HCT116 (cell line): ENCODE measurements at regions not wholly inside any gene's neighbourhood (a gene's known extent, or its start where the extent isn't known, plus 50 kb on each side); places are given as distances from the start of the nearest gene placed in this dataset.
"Not testable (repeated sequence)": the region's sequence is repeated elsewhere in the genome, so short reads cannot be mapped to it uniquely, and the experiment has no call there.

Experiments
- ATAC-seq: fragments of 200-7000 bp; cut with Tn5 transposase; 2 replicates; pipeline ENCODE4 v1.9.1; 2020; ENCODE audit warnings: mild to moderate bottlenecking, moderate library complexity
- BruUV-seq: library from RNA; stranded (reverse); fragments of 400-500 nt; replicated peaks from 2 replicates; lab custom pipeline; 2021; lab: Mats Ljungman, UMichigan
- CTCF ChIA-PET: fragments of 300-600 bp; sonication (Branson Sonifier 250); formaldehyde crosslinking; loops from one replicate; lab custom pipeline; 2021; ENCODE audit warnings: antibody characterized with exemption; lab: Charles Lee
- POLR2A ChIA-PET: fragments of 300-600, 350-600 bp; sonication (Branson Sonifier 250); formaldehyde crosslinking; loops from one replicate; lab custom pipeline; 2021; ENCODE audit warnings: antibody characterized with exemption; lab: Charles Lee
- RAD21 ChIA-PET, 2 experiments: fragments of 300-600 bp; sonication (Branson Sonifier 250); formaldehyde crosslinking; loops; one replicate each; lab custom pipeline; 2023; ENCODE audit warnings: low total read pairs in 2 of 2; ENCODE audit not compliant: uncharacterized antibody in 2 of 2, unreplicated experiment in 2 of 2, low non-redundant PET in 1 of 2; lab: Charles Lee
- DNase-seq: peaks from one replicate; pipeline ENCODE4 v3.0.0-alpha.2; 2010; ENCODE audit warnings: low read depth, low spot score
- H2AFZ ChIP-seq: fragments of 200-600 bp; shearing (Covaris generic), sonication (generic); 2 replicates; pipeline ENCODE4 v1.6.1; 2017; ENCODE audit warnings: low read depth, mixed run types, mixed read lengths, antibody characterized with exemption, low read length; ENCODE audit not compliant: poor library complexity, severe bottlenecking
- H3K27ac ChIP-seq: 2 replicates; pipeline ENCODE4 v1.5.1; 2012; ENCODE audit warnings: low read depth, low read length
- H3K27me3 ChIP-seq: fragments of 200-600 bp; sonication (generic); 2 replicates; pipeline ENCODE4 v1.6.1; 2016; ENCODE audit warnings: mixed run types, low read length, mixed read lengths; ENCODE audit not compliant: insufficient read depth
- H3K36me3 ChIP-seq, 2 experiments: fragments of 200-500 bp in 1 of 2; fragments of 200-600 bp in 1 of 2; sonication (Bioruptor generic) in 1 of 2; sonication (generic) in 1 of 2; 2 replicates each; pipeline versions ENCODE4 v1.5.1 to v1.6.1; 2014 to 2016; ENCODE audit warnings: low read length in 2 of 2, inconsistent platforms in 1 of 2, mixed read lengths in 1 of 2, mixed run types in 1 of 2; ENCODE audit not compliant: insufficient read depth in 2 of 2, control insufficient read depth in 1 of 2
- H3K4me1 ChIP-seq, 2 experiments: fragments of 200-600 bp in 1 of 2; sonication (generic) in 1 of 2; 2 replicates each; pipeline versions ENCODE4 v1.5.1 to v1.6.1; 2012 to 2017; ENCODE audit warnings: low read length in 2 of 2, inconsistent platforms in 1 of 2, mild to moderate bottlenecking in 1 of 2, mixed read lengths in 1 of 2, mixed run types in 1 of 2, moderate library complexity in 1 of 2; ENCODE audit not compliant: insufficient read depth in 2 of 2, control insufficient read depth in 1 of 2
- H3K4me2 ChIP-seq: fragments of 200-600 bp; sonication (generic); 2 replicates; pipeline ENCODE4 v1.6.1; 2017; ENCODE audit warnings: mixed run types, low read length, mixed read lengths
- H3K4me3 ChIP-seq, 2 experiments: fragments of 200-600 bp in 1 of 2; sonication (generic) in 1 of 2; replicated peaks in 1 of 2; 2 replicates each; pipeline ENCODE4 v1.5.1; 2011 to 2016; ENCODE audit warnings: low read length in 2 of 2, control low read depth in 1 of 2, low read depth in 1 of 2, mild to moderate bottlenecking in 1 of 2, mixed read lengths in 1 of 2, mixed run types in 1 of 2
- H3K79me2 ChIP-seq: fragments of 200-600 bp; sonication (generic); 2 replicates; pipeline ENCODE4 v1.6.1; 2017; ENCODE audit warnings: mild to moderate bottlenecking, mixed run types, low read length, moderate library complexity, mixed read lengths; ENCODE audit not compliant: insufficient read depth
- H3K9ac ChIP-seq: fragments of 200-600 bp; sonication (generic); 2 replicates; pipeline ENCODE4 v1.6.1; 2016; ENCODE audit warnings: low read length, mixed read lengths
- H3K9me2 ChIP-seq: fragments of 200-600 bp; sonication (generic), shearing (Covaris generic); 2 replicates; pipeline ENCODE4 v1.6.1; 2017; ENCODE audit warnings: mixed run types, mild to moderate bottlenecking, moderate library complexity; ENCODE audit not compliant: insufficient read depth
- H3K9me3 ChIP-seq, 2 experiments: fragments of 200-500 bp in 1 of 2; fragments of 200-600 bp in 1 of 2; sonication (Bioruptor generic) in 1 of 2; sonication (generic) in 1 of 2; 2 replicates each; pipeline ENCODE4 v1.6.1; 2014 to 2017; ENCODE audit warnings: low read length in 2 of 2, mixed read lengths in 2 of 2, inconsistent platforms in 1 of 2, low read depth in 1 of 2, mild to moderate bottlenecking in 1 of 2, mixed run types in 1 of 2, moderate library complexity in 1 of 2; ENCODE audit not compliant: control insufficient read depth in 1 of 2, insufficient read depth in 1 of 2
- H4K20me1 ChIP-seq: fragments of 200-600 bp; sonication (generic), shearing (Covaris generic); 2 replicates; pipeline ENCODE4 v1.6.1; 2017; ENCODE audit warnings: mixed run types, mild to moderate bottlenecking, moderate library complexity; ENCODE audit not compliant: insufficient read depth
- CBX3 ChIP-seq: IDR thresholded peaks from 2 replicates; pipeline ENCODE4 v1.6.1; 2012; ENCODE audit warnings: low read depth
- EZH2 ChIP-seq: fragments of 200-600 bp; sonication (generic); IDR thresholded peaks from 2 replicates; pipeline ENCODE4 v1.6.1; 2017; ENCODE audit warnings: antibody characterized with exemption, mixed run types
- JUND ChIP-seq: IDR thresholded peaks from 2 replicates; pipeline ENCODE4 v1.6.1; 2012
- POLR2AphosphoS5 ChIP-seq: IDR thresholded peaks from 2 replicates; pipeline ENCODE4 v1.6.1; 2011; ENCODE audit warnings: mild to moderate bottlenecking, low read depth, low read length, moderate library complexity
- SIN3A ChIP-seq: IDR thresholded peaks from 2 replicates; pipeline ENCODE4 v1.6.1; 2012; ENCODE audit warnings: low read depth
- SP1 ChIP-seq: IDR thresholded peaks from 2 replicates; pipeline ENCODE4 v1.6.1; 2012; ENCODE audit warnings: low read depth
- SRF ChIP-seq: IDR thresholded peaks from 2 replicates; pipeline ENCODE4 v1.6.1; 2012; ENCODE audit warnings: low read depth
- TCF7L2 ChIP-seq: IDR thresholded peaks from 2 replicates; pipeline ENCODE4 v1.7.0; 2011; ENCODE audit warnings: borderline replicate concordance, inconsistent platforms; ENCODE audit not compliant: insufficient read depth, insufficient read length; ENCODE audit errors: extremely low read depth
- ZFX ChIP-seq: fragments of 450-650 bp; IDR thresholded peaks from 2 replicates; pipeline ENCODE4 v1.6.1; 2017
- intact Hi-C: fragments of 100-400 bp; cut with micrococcal nuclease; formaldehyde crosslinking; loops from 2 replicates; pipeline ENCODE4 v1.10.0; 2022
- TF ChIP-seq, protein P1 (sequence below): IDR thresholded peaks from 2 replicates; pipeline ENCODE4 v1.6.1; 2011; ENCODE audit warnings: mild to moderate bottlenecking, low read length, moderate library complexity; ENCODE audit not compliant: insufficient replicate concordance; ENCODE audit errors: extremely low read depth
- TF ChIP-seq, protein P2 (sequence below): IDR thresholded peaks from 2 replicates; pipeline ENCODE4 v1.6.1; 2012; ENCODE audit warnings: low read depth
- TF ChIP-seq, protein P3 (sequence below): IDR thresholded peaks from 2 replicates; pipeline ENCODE4 v1.6.1; 2012

DNA sequence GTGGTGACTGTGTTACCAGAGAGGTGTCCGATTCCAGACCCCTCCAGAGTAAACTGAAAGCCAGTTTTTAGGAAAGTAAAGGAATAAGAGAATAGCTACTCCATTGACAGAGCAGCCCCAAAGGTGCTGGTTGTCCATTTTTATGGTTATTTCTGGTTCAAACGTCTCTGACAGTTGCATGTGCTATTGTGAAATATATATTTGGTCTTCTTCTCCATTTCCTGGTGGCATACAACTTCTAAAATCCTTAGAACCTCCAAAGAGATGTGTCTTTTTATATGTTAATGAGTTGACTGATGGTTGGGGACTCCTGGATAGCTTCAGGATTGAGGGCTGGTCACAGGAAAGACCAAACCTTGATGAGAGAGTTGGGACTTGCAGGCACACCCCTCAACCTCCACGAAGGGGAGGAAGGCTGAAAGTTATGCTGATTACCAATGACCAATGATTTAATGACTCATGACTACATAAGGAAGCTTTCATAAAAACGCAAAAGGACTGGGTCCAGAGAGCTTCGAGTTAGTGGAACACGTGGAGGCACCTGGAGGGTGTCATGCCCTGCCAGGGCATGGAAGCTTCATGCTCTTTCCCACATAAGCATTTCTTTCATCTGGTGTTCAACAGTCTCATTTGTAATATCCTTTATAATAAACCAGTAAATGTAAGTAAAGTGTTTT lies 100.7 kb downstream of the SLC16A1 start:
- Histone ChIP-seq H3K4me3 (no peak overlapping the region), H2AFZ (no peak overlapping the region), H3K27me3 (no peaks in the 10 kb centered on the region), H3K4me2 (no peak overlapping the region), H3K9me3 (no peaks in the 10 kb centered on the region)
- BruUV-seq, result no TSS peak
- CTCF ChIA-PET, result no interaction called here
- intact Hi-C loops, result no loop called here
- no peak for DNase-seq
- TF ChIP-seq SP1, result no peak
- no peak for TF ChIP-seq ZFX
- no peak for TF ChIP-seq SRF
- no peak for TF ChIP-seq SIN3A
- TF ChIP-seq, protein P1, sequence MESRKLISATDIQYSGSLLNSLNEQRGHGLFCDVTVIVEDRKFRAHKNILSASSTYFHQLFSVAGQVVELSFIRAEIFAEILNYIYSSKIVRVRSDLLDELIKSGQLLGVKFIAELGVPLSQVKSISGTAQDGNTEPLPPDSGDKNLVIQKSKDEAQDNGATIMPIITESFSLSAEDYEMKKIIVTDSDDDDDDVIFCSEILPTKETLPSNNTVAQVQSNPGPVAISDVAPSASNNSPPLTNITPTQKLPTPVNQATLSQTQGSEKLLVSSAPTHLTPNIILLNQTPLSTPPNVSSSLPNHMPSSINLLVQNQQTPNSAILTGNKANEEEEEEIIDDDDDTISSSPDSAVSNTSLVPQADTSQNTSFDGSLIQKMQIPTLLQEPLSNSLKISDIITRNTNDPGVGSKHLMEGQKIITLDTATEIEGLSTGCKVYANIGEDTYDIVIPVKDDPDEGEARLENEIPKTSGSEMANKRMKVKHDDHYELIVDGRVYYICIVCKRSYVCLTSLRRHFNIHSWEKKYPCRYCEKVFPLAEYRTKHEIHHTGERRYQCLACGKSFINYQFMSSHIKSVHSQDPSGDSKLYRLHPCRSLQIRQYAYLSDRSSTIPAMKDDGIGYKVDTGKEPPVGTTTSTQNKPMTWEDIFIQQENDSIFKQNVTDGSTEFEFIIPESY, result no peak
- TF ChIP-seq JUND, result no peak
- no peak for TF ChIP-seq TCF7L2
- no peak for TF ChIP-seq CBX3
- no peak for TF ChIP-seq POLR2AphosphoS5
- TF ChIP-seq EZH2, result no peak
- TF ChIP-seq, protein P2, sequence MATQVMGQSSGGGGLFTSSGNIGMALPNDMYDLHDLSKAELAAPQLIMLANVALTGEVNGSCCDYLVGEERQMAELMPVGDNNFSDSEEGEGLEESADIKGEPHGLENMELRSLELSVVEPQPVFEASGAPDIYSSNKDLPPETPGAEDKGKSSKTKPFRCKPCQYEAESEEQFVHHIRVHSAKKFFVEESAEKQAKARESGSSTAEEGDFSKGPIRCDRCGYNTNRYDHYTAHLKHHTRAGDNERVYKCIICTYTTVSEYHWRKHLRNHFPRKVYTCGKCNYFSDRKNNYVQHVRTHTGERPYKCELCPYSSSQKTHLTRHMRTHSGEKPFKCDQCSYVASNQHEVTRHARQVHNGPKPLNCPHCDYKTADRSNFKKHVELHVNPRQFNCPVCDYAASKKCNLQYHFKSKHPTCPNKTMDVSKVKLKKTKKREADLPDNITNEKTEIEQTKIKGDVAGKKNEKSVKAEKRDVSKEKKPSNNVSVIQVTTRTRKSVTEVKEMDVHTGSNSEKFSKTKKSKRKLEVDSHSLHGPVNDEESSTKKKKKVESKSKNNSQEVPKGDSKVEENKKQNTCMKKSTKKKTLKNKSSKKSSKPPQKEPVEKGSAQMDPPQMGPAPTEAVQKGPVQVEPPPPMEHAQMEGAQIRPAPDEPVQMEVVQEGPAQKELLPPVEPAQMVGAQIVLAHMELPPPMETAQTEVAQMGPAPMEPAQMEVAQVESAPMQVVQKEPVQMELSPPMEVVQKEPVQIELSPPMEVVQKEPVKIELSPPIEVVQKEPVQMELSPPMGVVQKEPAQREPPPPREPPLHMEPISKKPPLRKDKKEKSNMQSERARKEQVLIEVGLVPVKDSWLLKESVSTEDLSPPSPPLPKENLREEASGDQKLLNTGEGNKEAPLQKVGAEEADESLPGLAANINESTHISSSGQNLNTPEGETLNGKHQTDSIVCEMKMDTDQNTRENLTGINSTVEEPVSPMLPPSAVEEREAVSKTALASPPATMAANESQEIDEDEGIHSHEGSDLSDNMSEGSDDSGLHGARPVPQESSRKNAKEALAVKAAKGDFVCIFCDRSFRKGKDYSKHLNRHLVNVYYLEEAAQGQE, result no peak
- TF ChIP-seq, protein P3, sequence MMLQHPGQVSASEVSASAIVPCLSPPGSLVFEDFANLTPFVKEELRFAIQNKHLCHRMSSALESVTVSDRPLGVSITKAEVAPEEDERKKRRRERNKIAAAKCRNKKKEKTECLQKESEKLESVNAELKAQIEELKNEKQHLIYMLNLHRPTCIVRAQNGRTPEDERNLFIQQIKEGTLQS, result no peak
- TF ChIP-seq, all 23 proteins: peak for 0
- POLR2A ChIA-PET, result no interaction called here
- Histone ChIP-seq H3K4me1 (peaks cover 0 to 6% of the 10 kb centered on the region in 2 experiments; a peak in 1 of 4 replicates), H4K20me1 (no peaks in the 10 kb centered on the region), H3K9me2 (no peaks in the 10 kb centered on the region; the same call in 1 of the 2 replicates), H3K27ac (no peak overlapping the region), H3K9ac (no peak overlapping the region), H3K79me2 (no peaks in the 10 kb centered on the region), H3K36me3 (no peaks in the 10 kb centered on the region)
- RAD21 ChIA-PET, result no interaction called here
- ATAC-seq, result no peak

DNA sequence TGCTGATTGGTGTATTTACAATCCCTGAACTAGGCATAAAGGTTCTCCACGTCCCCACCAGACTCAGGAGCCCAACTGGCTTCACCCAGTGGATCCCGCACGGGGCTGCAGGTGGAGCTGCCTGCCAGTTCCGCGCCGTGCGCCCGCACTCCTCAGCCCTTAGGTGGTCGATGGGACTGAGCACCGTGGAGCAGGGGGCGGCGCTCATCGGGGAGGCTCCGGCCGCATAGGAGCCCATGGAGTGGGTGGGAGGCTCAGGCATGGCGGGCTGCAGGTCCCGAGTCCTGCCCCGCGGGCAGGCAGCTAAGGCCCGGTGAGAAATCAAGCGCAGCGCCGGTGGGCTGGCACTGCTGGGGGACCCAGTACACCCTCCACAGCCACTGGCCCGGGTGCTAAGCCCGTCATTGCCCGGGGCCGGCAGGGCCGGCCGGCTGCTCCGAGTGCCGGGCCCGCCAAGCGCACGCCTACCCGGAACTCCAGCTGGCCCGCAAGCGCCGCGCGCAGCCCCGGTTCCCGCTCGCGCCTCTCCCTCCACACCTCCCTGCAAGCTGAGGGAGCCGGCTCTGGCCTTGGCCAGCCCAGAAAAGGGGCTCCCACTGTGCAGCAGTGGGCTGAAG lies 101.5 kb downstream of the SLC16A1 start:
- not testable (repeated sequence) for BruUV-seq

More for the DNA sequence above, 101.5 kb downstream of the SLC16A1 start:
- H3K9ac ChIP-seq, H4K20me1 ChIP-seq, RAD21 ChIA-PET, H3K4me1 ChIP-seq, H3K27me3 ChIP-seq, POLR2A ChIA-PET, H3K4me2 ChIP-seq, H2AFZ ChIP-seq, H3K27ac ChIP-seq, DNase-seq, CTCF ChIA-PET, H3K9me3 ChIP-seq, ATAC-seq, H3K36me3 ChIP-seq, H3K4me3 ChIP-seq, H3K79me2 ChIP-seq, H3K9me2 ChIP-seq, intact Hi-C loops: not testable (repeated sequence)
